ENCODE measurements at regions not wholly inside any gene's neighbourhood (a gene's known extent, or its start where the extent isn't known, plus 50 kb on each side); places are given as distances from the start of the nearest gene placed in this dataset.

DNA sequence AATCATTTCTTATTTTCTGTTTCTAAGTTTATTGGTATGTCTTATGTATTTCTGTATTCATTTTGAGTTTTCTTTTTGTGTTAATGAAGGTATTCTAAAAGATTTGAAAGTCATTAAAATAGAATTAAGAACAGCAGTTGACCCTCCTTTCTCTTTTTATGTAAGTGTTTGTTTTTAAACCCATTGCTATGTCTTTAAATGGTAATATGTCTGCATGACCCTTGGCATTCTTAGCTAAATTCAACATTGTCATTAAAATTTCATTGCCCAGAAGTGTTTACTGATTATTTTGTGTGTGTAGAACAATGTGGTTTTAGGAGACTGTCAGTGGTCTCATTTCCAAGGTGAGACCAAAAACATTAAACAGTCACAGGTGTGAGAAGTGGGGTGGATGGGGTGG is 197.8 kb downstream of the PCDH7 start:
- H3K9me3 ChIP-seq, result no peaks in the 10 kb centered on the region
- H3K4me1 ChIP-seq, result no peaks in the 10 kb centered on the region
- H3K4me3 ChIP-seq, result no peak overlapping the region
- H3K27ac ChIP-seq, result no peak overlapping the region
- no peak for TF ChIP-seq POLR2A (IDR thresholded peaks at IDR 0.05)
- TF ChIP-seq, protein P1, sequence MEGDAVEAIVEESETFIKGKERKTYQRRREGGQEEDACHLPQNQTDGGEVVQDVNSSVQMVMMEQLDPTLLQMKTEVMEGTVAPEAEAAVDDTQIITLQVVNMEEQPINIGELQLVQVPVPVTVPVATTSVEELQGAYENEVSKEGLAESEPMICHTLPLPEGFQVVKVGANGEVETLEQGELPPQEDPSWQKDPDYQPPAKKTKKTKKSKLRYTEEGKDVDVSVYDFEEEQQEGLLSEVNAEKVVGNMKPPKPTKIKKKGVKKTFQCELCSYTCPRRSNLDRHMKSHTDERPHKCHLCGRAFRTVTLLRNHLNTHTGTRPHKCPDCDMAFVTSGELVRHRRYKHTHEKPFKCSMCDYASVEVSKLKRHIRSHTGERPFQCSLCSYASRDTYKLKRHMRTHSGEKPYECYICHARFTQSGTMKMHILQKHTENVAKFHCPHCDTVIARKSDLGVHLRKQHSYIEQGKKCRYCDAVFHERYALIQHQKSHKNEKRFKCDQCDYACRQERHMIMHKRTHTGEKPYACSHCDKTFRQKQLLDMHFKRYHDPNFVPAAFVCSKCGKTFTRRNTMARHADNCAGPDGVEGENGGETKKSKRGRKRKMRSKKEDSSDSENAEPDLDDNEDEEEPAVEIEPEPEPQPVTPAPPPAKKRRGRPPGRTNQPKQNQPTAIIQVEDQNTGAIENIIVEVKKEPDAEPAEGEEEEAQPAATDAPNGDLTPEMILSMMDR (IDR thresholded peaks at IDR 0.05 in 4 of 5, conservative IDR thresholded peaks at IDR 0.05 in 1 of 5), result no peak
- intact Hi-C loops (cut with DNase I; ENCODE audit: low total_unique reads) (no loop called here), in situ Hi-C loops (cut with MboI; ENCODE audit: low sequenced_read_pairs in 4 of 4) (no loop called here)
- no peak for ATAC-seq
- DNase-seq, result no peak
- no peaks in the 10 kb centered on the region for H3K36me3 ChIP-seq
- no peaks in the 10 kb centered on the region for H3K27me3 ChIP-seq

DNA sequence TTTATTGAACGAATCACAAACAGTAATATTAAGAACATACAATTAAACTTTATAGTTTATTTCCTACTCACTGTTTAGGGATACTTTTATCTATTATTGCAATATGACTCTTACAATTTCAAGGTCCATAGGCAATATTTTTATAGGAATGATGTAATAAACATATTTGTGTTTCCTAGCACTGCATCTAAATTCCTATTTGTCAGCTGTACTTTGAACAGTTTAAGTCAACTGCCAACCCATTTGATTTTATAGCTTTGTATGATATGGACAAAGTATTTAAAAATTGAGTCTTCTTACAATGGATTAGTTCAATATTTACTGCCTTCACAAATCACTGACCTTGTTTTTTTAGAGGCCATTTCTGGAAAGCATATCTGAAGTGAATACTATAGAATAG is 199.3 kb downstream of the PCDH7 start:
- no peak overlapping the region for H3K27ac ChIP-seq
- no peaks in the 10 kb centered on the region for H3K27me3 ChIP-seq
- no peak for DNase-seq
- H3K36me3 ChIP-seq, result no peaks in the 10 kb centered on the region
- no peaks in the 10 kb centered on the region for H3K9me3 ChIP-seq
- in situ Hi-C loops (cut with MboI; ENCODE audit: low sequenced_read_pairs in 4 of 4), result no loop called here
- no peak for ATAC-seq
- intact Hi-C loops (cut with DNase I; ENCODE audit: low total_unique reads), result no loop called here
- TF ChIP-seq POLR2A (IDR thresholded peaks at IDR 0.05), result no peak
- TF ChIP-seq, protein P1 (IDR thresholded peaks at IDR 0.05 in 4 of 5, conservative IDR thresholded peaks at IDR 0.05 in 1 of 5), result no peak
- H3K4me3 ChIP-seq, result no peak overlapping the region
- H3K4me1 ChIP-seq, result no peaks in the 10 kb centered on the region

DNA sequence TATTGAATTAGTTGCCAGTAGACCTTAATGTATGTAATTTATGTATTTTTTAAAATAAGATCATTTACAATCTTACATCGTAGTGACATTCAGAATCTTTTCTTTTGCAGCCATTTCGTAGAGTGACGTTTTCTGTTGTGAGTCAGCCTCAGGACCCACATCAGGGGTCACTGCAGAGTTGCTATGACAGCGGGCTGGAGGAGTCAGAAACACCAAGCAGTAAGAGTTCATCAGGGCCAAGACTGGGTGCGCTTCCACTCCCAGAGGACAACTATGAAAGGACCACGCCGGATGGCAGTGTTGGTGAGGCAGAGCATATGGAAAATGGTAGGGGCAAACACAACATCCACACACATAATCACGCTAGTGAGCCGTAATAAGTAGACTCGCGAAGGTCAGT is 199.9 kb downstream of the PCDH7 start:
- intact Hi-C loops (cut with DNase I; ENCODE audit: low total_unique reads) (no loop called here), in situ Hi-C loops (cut with MboI; ENCODE audit: low sequenced_read_pairs in 4 of 4) (no loop called here)
- TF ChIP-seq, protein P1 (IDR thresholded peaks at IDR 0.05 in 4 of 5, conservative IDR thresholded peaks at IDR 0.05 in 1 of 5), result no peak
- TF ChIP-seq POLR2A (IDR thresholded peaks at IDR 0.05), result no peak
- no peaks in the 10 kb centered on the region for H3K36me3 ChIP-seq
- ATAC-seq (no peak), DNase-seq (no peak)
- no peaks in the 10 kb centered on the region for H3K4me1 ChIP-seq
- no peak overlapping the region for H3K27ac ChIP-seq
- no peaks in the 10 kb centered on the region for H3K9me3 ChIP-seq
- H3K27me3 ChIP-seq, result no peaks in the 10 kb centered on the region
- H3K4me3 ChIP-seq, result no peak overlapping the region

DNA sequence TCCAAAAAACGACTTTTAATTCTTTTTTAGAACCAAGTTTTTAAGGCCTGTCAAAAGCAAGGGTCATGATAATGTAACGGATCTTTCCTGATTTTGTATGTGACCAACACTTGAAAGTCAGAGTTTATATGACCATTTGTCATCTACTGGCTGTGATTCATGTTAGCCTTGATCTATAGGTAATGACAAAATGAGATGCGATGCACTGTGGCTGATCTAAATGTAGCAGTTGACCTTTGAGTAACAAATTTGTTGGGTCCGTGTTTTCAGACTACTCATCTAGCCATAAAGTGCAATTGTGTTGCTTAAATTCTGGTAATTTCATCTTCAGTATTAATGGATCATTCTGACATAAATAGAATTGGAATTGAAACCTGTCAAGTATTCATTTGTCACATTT is 202.5 kb downstream of the PCDH7 start:
- H3K9me3 ChIP-seq, result no peaks in the 10 kb centered on the region
- H3K27me3 ChIP-seq, result no peaks in the 10 kb centered on the region
- in situ Hi-C loops (cut with MboI; ENCODE audit: low sequenced_read_pairs in 4 of 4) (no loop called here), intact Hi-C loops (cut with DNase I; ENCODE audit: low total_unique reads) (no loop called here)
- H3K27ac ChIP-seq, result no peak overlapping the region
- H3K4me3 ChIP-seq, result no peak overlapping the region
- no peak for TF ChIP-seq POLR2A (IDR thresholded peaks at IDR 0.05)
- TF ChIP-seq, protein P1 (IDR thresholded peaks at IDR 0.05 in 4 of 5, conservative IDR thresholded peaks at IDR 0.05 in 1 of 5), result no peak
- DNase-seq, result no peak
- H3K36me3 ChIP-seq, result no peaks in the 10 kb centered on the region
- no peak for ATAC-seq
- no peaks in the 10 kb centered on the region for H3K4me1 ChIP-seq

DNA sequence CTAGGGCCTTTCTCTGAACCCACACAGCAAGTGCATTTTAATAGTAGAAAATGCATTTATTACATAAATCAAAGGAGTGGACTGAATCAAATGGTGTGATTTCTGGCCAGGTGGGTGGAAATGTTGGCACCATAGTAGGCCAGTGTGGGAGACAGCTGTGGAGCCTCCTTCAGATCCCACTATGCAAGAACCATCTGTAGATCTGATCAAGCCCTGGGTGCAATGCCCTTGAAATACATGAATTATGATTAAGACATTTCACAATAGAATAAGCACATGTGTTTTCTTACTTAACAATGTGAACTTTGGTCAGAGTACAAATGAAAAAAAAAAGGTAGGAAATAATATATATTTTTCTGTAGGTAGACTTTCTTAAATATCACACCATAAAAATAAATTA is 204.3 kb downstream of the PCDH7 start:
- Histone ChIP-seq H3K9me3 (no peaks in the 10 kb centered on the region), H3K4me3 (no peak overlapping the region), H3K27me3 (no peaks in the 10 kb centered on the region), H3K36me3 (no peaks in the 10 kb centered on the region), H3K4me1 (no peaks in the 10 kb centered on the region), H3K27ac (no peak overlapping the region)
- ATAC-seq (no peak), DNase-seq (no peak)
- in situ Hi-C loops (cut with MboI; ENCODE audit: low sequenced_read_pairs in 4 of 4) (no loop called here), intact Hi-C loops (cut with DNase I; ENCODE audit: low total_unique reads) (no loop called here)
- TF ChIP-seq POLR2A (IDR thresholded peaks at IDR 0.05), result no peak
- TF ChIP-seq, protein P1 (IDR thresholded peaks at IDR 0.05 in 4 of 5, conservative IDR thresholded peaks at IDR 0.05 in 1 of 5), result no peak
